Activated T-cell treated with anti-CD3 and anti-CD28 coated beads, Interleukin-2, amount 50 U/mL, for 1 hour (primary cell): ENCODE measurements at regions not wholly inside any gene's neighbourhood (a gene's known extent, or its start where the extent isn't known, plus 50 kb on each side); places are given as distances from the start of the nearest gene placed in this dataset.
"Not testable (repeated sequence)": the region's sequence is repeated elsewhere in the genome, so short reads cannot be mapped to it uniquely, and the experiment has no call there.

Source experiments
- DNase-seq: peaks from one replicate; pipeline ENCODE4 v3.0.0-alpha.2; 2020

- no peak for DNase-seq
Observed at GRCh38 chr10:21363731-21364104, 161.8 kb downstream of the SKIDA1 start.

GRCh38 chr10:21363092-21363730 lies 162.3 kb downstream of the SKIDA1 start:
- no peak for DNase-seq

GRCh38 chr10:21359202-21359601 lies 166.3 kb downstream of the SKIDA1 start:
- no peak for DNase-seq

- no peak for DNase-seq
Observed at GRCh38 chr10:21355591-21356011, 169.9 kb downstream of the SKIDA1 start.

- no peak for DNase-seq
Observed at GRCh38 chr10:21352886-21353285, 172.6 kb downstream of the SKIDA1 start.

- DNase-seq = not testable (repeated sequence)
Observed at GRCh38 chr10:21351594-21351993, 173.9 kb downstream of the SKIDA1 start.

- DNase-seq = no peak
Observed at GRCh38 chr10:21349912-21350286, 175.6 kb downstream of the SKIDA1 start.

- DNase-seq = no peak
Observed at GRCh38 chr10:21347785-21348170, 177.7 kb downstream of the SKIDA1 start.

- DNase-seq = no peak
Observed at GRCh38 chr10:21347043-21347784, 178.3 kb downstream of the SKIDA1 start.

- DNase-seq = no peak
Observed at GRCh38 chr10:21343087-21343486, 182.4 kb downstream of the SKIDA1 start.

- DNase-seq = not testable (repeated sequence)
Observed at GRCh38 chr10:21342499-21342898, 183.0 kb downstream of the SKIDA1 start.

GRCh38 chr10:21340331-21340730 lies 185.2 kb downstream of the SKIDA1 start:
- no peak for DNase-seq

GRCh38 chr10:21337171-21337792 lies 188.2 kb downstream of the SKIDA1 start:
- no peak for DNase-seq

- no peak for DNase-seq
Observed at GRCh38 chr10:21336476-21337170, 188.9 kb downstream of the SKIDA1 start.

GRCh38 chr10:21334891-21335696 lies 190.4 kb downstream of the SKIDA1 start:
- no peak for DNase-seq

GRCh38 chr10:21330628-21331020 lies 194.9 kb downstream of the SKIDA1 start:
- DNase-seq = no peak

- no peak for DNase-seq
Observed at GRCh38 chr10:21329995-21330627, 195.4 kb downstream of the SKIDA1 start.

- no peak for DNase-seq
Observed at GRCh38 chr10:21327289-21327993, 198.0 kb downstream of the SKIDA1 start.

- no peak for DNase-seq
Observed at GRCh38 chr10:21326594-21327288, 198.7 kb downstream of the SKIDA1 start.

GRCh38 chr10:21318540-21319167 lies 206.8 kb downstream of the SKIDA1 start:
- DNase-seq = no peak
